ENCODE measurements at regions not wholly inside any gene's neighbourhood (a gene's known extent, or its start where the extent isn't known, plus 50 kb on each side); places are given as distances from the start of the nearest gene placed in this dataset.

DNA sequence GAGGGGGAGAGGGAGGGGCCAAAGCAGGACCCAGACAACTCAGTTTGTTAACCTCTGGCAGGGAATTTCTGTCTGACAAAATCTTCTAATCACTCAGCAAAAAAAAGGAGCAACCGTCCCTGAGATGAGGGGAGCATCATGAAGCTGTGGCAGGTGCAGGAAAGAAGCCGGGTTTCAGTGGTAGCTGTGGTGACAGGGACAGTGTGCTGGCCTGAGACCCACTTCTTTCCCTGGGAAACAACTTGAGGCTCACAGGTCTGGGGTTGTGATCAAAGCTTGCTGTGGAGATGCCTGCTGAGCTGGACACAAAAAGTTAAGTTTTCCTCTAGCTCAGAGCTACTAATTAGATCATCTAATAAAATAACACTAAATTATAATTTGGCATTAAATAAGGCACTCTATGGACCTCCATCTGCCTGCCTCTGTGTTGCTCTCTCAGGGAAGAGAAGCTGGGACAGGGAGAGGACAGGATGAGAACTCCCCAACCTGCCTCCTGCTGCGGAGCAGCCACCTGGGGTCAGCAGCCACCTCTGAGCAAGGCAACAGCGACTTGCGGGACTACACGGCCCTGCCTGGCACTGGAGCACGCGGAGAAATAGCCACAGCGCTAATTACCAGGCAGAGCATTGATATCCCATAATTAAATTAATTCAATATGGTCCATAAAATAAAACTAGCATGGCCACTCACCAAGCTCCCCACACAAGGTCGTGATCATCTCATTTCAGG, 104.6 kb upstream of the TEX51 start:
- TF ChIP-seq, protein P1, sequence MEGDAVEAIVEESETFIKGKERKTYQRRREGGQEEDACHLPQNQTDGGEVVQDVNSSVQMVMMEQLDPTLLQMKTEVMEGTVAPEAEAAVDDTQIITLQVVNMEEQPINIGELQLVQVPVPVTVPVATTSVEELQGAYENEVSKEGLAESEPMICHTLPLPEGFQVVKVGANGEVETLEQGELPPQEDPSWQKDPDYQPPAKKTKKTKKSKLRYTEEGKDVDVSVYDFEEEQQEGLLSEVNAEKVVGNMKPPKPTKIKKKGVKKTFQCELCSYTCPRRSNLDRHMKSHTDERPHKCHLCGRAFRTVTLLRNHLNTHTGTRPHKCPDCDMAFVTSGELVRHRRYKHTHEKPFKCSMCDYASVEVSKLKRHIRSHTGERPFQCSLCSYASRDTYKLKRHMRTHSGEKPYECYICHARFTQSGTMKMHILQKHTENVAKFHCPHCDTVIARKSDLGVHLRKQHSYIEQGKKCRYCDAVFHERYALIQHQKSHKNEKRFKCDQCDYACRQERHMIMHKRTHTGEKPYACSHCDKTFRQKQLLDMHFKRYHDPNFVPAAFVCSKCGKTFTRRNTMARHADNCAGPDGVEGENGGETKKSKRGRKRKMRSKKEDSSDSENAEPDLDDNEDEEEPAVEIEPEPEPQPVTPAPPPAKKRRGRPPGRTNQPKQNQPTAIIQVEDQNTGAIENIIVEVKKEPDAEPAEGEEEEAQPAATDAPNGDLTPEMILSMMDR (IDR thresholded peaks at IDR 0.05; ENCODE audit: insufficient read depth, low read length): no peak
- no peak for TF ChIP-seq POLR2AphosphoS5 (IDR thresholded peaks at IDR 0.05; ENCODE audit: low read depth)
- TF ChIP-seq GABPA (IDR thresholded peaks at IDR 0.05; ENCODE audit: low read depth): no peak
- TF ChIP-seq, protein P2, sequence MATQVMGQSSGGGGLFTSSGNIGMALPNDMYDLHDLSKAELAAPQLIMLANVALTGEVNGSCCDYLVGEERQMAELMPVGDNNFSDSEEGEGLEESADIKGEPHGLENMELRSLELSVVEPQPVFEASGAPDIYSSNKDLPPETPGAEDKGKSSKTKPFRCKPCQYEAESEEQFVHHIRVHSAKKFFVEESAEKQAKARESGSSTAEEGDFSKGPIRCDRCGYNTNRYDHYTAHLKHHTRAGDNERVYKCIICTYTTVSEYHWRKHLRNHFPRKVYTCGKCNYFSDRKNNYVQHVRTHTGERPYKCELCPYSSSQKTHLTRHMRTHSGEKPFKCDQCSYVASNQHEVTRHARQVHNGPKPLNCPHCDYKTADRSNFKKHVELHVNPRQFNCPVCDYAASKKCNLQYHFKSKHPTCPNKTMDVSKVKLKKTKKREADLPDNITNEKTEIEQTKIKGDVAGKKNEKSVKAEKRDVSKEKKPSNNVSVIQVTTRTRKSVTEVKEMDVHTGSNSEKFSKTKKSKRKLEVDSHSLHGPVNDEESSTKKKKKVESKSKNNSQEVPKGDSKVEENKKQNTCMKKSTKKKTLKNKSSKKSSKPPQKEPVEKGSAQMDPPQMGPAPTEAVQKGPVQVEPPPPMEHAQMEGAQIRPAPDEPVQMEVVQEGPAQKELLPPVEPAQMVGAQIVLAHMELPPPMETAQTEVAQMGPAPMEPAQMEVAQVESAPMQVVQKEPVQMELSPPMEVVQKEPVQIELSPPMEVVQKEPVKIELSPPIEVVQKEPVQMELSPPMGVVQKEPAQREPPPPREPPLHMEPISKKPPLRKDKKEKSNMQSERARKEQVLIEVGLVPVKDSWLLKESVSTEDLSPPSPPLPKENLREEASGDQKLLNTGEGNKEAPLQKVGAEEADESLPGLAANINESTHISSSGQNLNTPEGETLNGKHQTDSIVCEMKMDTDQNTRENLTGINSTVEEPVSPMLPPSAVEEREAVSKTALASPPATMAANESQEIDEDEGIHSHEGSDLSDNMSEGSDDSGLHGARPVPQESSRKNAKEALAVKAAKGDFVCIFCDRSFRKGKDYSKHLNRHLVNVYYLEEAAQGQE (IDR thresholded peaks at IDR 0.05; ENCODE audit: insufficient replicate concordance, low read depth): no peak
- no peak for TF ChIP-seq SPI1 (IDR thresholded peaks at IDR 0.05; ENCODE audit: borderline replicate concordance, low read depth)
